PC-3 (cell line): ENCODE measurements at regions not wholly inside any gene's neighbourhood (a gene's known extent, or its start where the extent isn't known, plus 50 kb on each side); places are given as distances from the start of the nearest gene placed in this dataset.
A peak's percentile ranks its signal among the peaks of the same experiment; 100 is the strongest.

Experiments used
- ATAC-seq: fragments of 200-7000 bp; cut with Tn5 transposase; 2 replicates; pipeline ENCODE4 v1.9.1; 2020; ENCODE audit warnings: mild to moderate bottlenecking, moderate library complexity
- BruUV-seq: library from RNA; stranded (reverse); fragments of 400-500 nt; replicated peaks from 2 replicates; lab custom pipeline; 2021; lab: Mats Ljungman, UMichigan
- CTCF ChIA-PET: fragments of 300-600 bp; sonication (Branson Sonifier 250); formaldehyde crosslinking; loops from one replicate; lab custom pipeline; 2022; ENCODE audit warnings: antibody characterized with exemption; lab: Charles Lee
- POLR2A ChIA-PET: fragments of 300-600 bp; sonication (Branson Sonifier 250); formaldehyde crosslinking; loops from one replicate; lab custom pipeline; 2022; ENCODE audit warnings: antibody characterized with exemption; ENCODE audit not compliant: unreplicated experiment; lab: Charles Lee
- DNase-seq: peaks from one replicate; pipeline ENCODE4 v3.0.0-alpha.2; 2015
- H2AFZ ChIP-seq: fragments of 300-600 bp; sonication (generic); 2 replicates; pipeline ENCODE4 v1.6.0; 2016; ENCODE audit warnings: antibody characterized with exemption, low read length
- H3F3A ChIP-seq: fragments of 300-600 bp; sonication (generic); one replicate; pipeline ENCODE4 v1.6.0; 2017; ENCODE audit warnings: antibody characterized with exemption, low read length, control low read depth, mild to moderate bottlenecking; ENCODE audit not compliant: unreplicated experiment
- H3K27ac ChIP-seq: fragments of 300-600 bp; sonication (generic); 2 replicates; pipeline ENCODE4 v1.5.1; 2016; ENCODE audit warnings: mild to moderate bottlenecking, low read length
- H3K27me3 ChIP-seq: fragments of 300-600 bp; sonication (generic); 2 replicates; pipeline ENCODE4 v1.6.1; 2016; ENCODE audit warnings: low read length, mixed read lengths
- H3K36me3 ChIP-seq: fragments of 300-600 bp; sonication (generic); 2 replicates; pipeline ENCODE4 v1.6.1; 2016; ENCODE audit warnings: low read depth, mixed run types, low read length, mixed read lengths
- H3K4me1 ChIP-seq: fragments of 300-600 bp; sonication (generic); 2 replicates; pipeline ENCODE4 v1.5.1; 2016; ENCODE audit warnings: low read length; ENCODE audit not compliant: insufficient read depth
- H3K4me2 ChIP-seq: fragments of 300-600 bp; sonication (generic); 2 replicates; pipeline ENCODE4 v1.6.0; 2016; ENCODE audit warnings: low read length
- H3K4me3 ChIP-seq: fragments of 300-600 bp; sonication (generic); 2 replicates; pipeline ENCODE4 v1.5.1; 2016; ENCODE audit warnings: mild to moderate bottlenecking, low read length, mixed read lengths
- H3K79me2 ChIP-seq: fragments of 300-600 bp; sonication (generic); 2 replicates; pipeline ENCODE4 v1.6.1; 2017; ENCODE audit warnings: low read length, mixed read lengths
- H3K9ac ChIP-seq: fragments of 300-600 bp; sonication (generic); 2 replicates; pipeline ENCODE4 v1.6.0; 2016; ENCODE audit warnings: mild to moderate bottlenecking, low read length
- H3K9me2 ChIP-seq: fragments of 300-600 bp; sonication (generic); replicated peaks from 2 replicates; pipeline ENCODE4 v1.6.1; 2016; ENCODE audit warnings: mixed run types, low read length, mixed read lengths
- H3K9me3 ChIP-seq: fragments of 300-600 bp; sonication (generic); 2 replicates; pipeline ENCODE4 v1.6.1; 2016; ENCODE audit warnings: low read length, mixed read lengths
- H4K20me1 ChIP-seq: fragments of 300-600 bp; sonication (generic); 2 replicates; pipeline ENCODE4 v1.6.1; 2016; ENCODE audit warnings: low read length, mixed read lengths
- CTCF ChIP-seq: fragments of 300-600 bp; sonication (generic); conservative IDR thresholded peaks from 2 replicates; pipeline ENCODE4 v1.5.1; 2017; ENCODE audit warnings: antibody characterized with exemption, low read depth, mild to moderate bottlenecking, low read length
- EZH2 ChIP-seq: fragments of 300-600 bp; sonication (generic); IDR thresholded peaks from one replicate; pipeline ENCODE4 v1.6.1; 2017; ENCODE audit warnings: antibody characterized with exemption, mild to moderate bottlenecking, low read length; ENCODE audit not compliant: unreplicated experiment
- EZH2phosphoT487 ChIP-seq: fragments of 300-600 bp; sonication (generic); IDR thresholded peaks from 2 replicates; pipeline ENCODE4 v1.6.1; 2018; ENCODE audit warnings: mild to moderate bottlenecking, antibody characterized with exemption, low read length, borderline replicate concordance
- intact Hi-C: fragments of 100-400 bp; cut with micrococcal nuclease; formaldehyde crosslinking; loops from 2 replicates; pipeline ENCODE4 v1.9.0; 2023

GRCh38 chr5:110324876-110325275, 401.6 kb downstream of the TMEM232 start:
- no TSS peak for BruUV-seq
- Histone ChIP-seq H3K4me1 (no peaks in the 10 kb centered on the region), H3K79me2 (no peaks in the 10 kb centered on the region), H3K9me2 (no peaks in the 10 kb centered on the region), H3K4me3 (no peak overlapping the region), H3K27me3 (no peaks in the 10 kb centered on the region), H2AFZ (no peak overlapping the region), H4K20me1 (no peaks in the 10 kb centered on the region), H3K27ac (no peak overlapping the region), H3K9ac (no peak overlapping the region), H3F3A (no peaks in the 10 kb centered on the region), H3K36me3 (no peaks in the 10 kb centered on the region), H3K4me2 (no peak overlapping the region), H3K9me3 (no peaks in the 10 kb centered on the region)
- DNase-seq (no peak), ATAC-seq (no peak)
- TF ChIP-seq CTCF = no peak
- TF ChIP-seq EZH2phosphoT487 = no peak
- ChIA-PET POLR2A (no interaction called here), CTCF (no interaction called here)
- intact Hi-C loops = no loop called here

- ChIA-PET CTCF (no interaction called here), POLR2A (no interaction called here)
- Histone ChIP-seq H3F3A (no peaks in the 10 kb centered on the region), H3K27me3 (no peaks in the 10 kb centered on the region), H3K4me3 (no peak overlapping the region), H2AFZ (no peak overlapping the region), H3K9me3 (no peaks in the 10 kb centered on the region), H4K20me1 (no peaks in the 10 kb centered on the region), H3K27ac (no peak overlapping the region), H3K9me2 (no peaks in the 10 kb centered on the region), H3K4me2 (no peak overlapping the region), H3K9ac (no peak overlapping the region), H3K79me2 (no peaks in the 10 kb centered on the region), H3K36me3 (no peaks in the 10 kb centered on the region), H3K4me1 (no peaks in the 10 kb centered on the region)
- TF ChIP-seq EZH2 (no peak), EZH2phosphoT487 (no peak), CTCF (no peak)
- no TSS peak for BruUV-seq
- no peak for ATAC-seq
- intact Hi-C loops = no loop called here
- DNase-seq = no peak
Measured at GRCh38 chr5:110329955-110330525, 396.4 kb downstream of the TMEM232 start.

GRCh38 chr5:110333384-110333783, 393.1 kb downstream of the TMEM232 start:
- Histone ChIP-seq H3K4me3 (no peak overlapping the region), H3K27ac (no peak overlapping the region), H3K4me2 (no peak overlapping the region), H3K36me3 (no peaks in the 10 kb centered on the region), H3K79me2 (no peaks in the 10 kb centered on the region), H3K9me3 (no peaks in the 10 kb centered on the region), H3K27me3 (no peaks in the 10 kb centered on the region), H4K20me1 (no peaks in the 10 kb centered on the region), H2AFZ (no peak overlapping the region), H3K9me2 (no peaks in the 10 kb centered on the region), H3F3A (no peaks in the 10 kb centered on the region), H3K4me1 (no peaks in the 10 kb centered on the region), H3K9ac (no peak overlapping the region)
- ATAC-seq (no peak), DNase-seq (peak; percentile 24)
- intact Hi-C loops = no loop called here
- peak; percentile 52 for TF ChIP-seq CTCF
- no peak for TF ChIP-seq EZH2
- BruUV-seq = no TSS peak
- ChIA-PET CTCF (no interaction called here), POLR2A (no interaction called here)
